ENCODE measurements at regions not wholly inside any gene's neighbourhood (a gene's known extent, or its start where the extent isn't known, plus 50 kb on each side); places are given as distances from the start of the nearest gene placed in this dataset.
A peak's percentile ranks its signal among the peaks of the same experiment; 100 is the strongest.

DNA sequence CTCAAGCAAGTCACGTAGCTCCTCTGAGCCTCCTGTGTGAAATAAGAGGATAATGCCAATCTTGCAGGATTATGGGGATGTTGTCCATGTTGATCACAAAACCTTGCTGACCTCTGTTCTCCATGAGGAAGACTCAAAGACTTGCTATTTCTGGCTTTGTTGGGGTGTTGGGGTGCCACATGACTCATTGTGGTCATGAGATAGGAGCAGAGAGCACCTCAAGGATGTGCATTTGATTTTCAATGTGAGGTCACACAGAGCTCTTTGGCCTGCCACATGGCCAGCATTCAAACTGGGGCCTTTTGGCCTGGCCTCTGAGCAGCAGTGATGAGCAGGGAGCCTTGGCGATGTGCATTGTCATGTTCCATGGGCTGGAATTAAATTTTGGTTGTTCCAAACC lies 380.3 kb downstream of the GADD45G start:
- H3K9me3 Mint-ChIP-seq = peaks cover 3% of the 10 kb centered on the region
- no peak overlapping the region for H3K4me3 Mint-ChIP-seq
- ATAC-seq (no peak), DNase-seq (no peak)
- H3K36me3 Mint-ChIP-seq (ENCODE audit: low read depth) = peaks cover 2% of the 10 kb centered on the region
- peaks cover 48% of the 10 kb centered on the region for H3K4me1 Mint-ChIP-seq
- H3K27me3 Mint-ChIP-seq = peaks cover 13% of the 10 kb centered on the region
- peak overlapping the region; percentile 94 for H3K27ac Mint-ChIP-seq

DNA sequence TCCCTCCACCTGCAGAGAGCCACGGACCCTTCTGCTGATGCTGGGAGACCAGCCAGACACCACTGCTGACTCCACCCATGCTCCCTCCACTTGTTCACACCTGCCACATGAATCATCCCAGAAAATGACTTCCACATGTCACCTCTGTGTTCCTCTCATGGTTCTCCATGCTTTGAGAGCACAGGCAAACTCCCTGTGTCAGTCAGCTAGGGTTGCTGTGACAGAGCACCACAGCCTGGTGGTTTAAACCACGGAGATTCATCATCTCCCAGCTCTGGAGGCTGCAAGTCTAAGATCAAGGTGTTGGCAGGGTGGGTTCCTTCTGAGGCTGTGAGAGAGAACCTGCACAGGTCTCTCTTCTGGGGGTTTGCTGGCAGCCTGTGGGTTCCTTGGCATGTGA lies 381.4 kb downstream of the GADD45G start:
- peaks cover 10% of the 10 kb centered on the region for H3K27me3 Mint-ChIP-seq
- ATAC-seq (peak; percentile 84), DNase-seq (peak; percentile 20)
- H3K9me3 Mint-ChIP-seq = peaks cover 3% of the 10 kb centered on the region
- H3K4me3 Mint-ChIP-seq = no peak overlapping the region
- H3K27ac Mint-ChIP-seq = peak overlapping the region; percentile 9
- H3K36me3 Mint-ChIP-seq (ENCODE audit: low read depth) = peaks cover 2% of the 10 kb centered on the region
- H3K4me1 Mint-ChIP-seq = peaks cover 48% of the 10 kb centered on the region

DNA sequence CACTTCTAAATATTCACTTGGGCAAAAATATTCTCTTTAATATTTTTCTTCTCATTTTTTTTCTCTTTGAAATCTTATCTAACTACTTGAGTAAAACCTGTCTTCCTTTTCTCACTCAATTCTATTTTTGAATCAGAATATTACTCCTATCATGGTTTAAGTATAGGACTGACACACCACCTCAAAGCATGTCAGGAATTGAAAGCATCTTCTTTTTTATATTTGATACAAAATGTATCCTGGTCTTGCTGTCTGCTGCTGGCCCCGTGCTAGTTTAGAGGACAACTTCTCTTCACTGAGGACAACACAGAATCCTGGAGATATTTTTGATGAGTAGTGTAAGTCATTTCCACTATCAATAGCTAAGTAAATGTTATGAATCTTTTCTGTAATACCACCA lies 383.6 kb downstream of the GADD45G start:
- H3K36me3 Mint-ChIP-seq (ENCODE audit: low read depth) = peaks cover 2% of the 10 kb centered on the region
- DNase-seq (no peak), ATAC-seq (no peak)
- peaks cover 3% of the 10 kb centered on the region for H3K9me3 Mint-ChIP-seq
- H3K27ac Mint-ChIP-seq = no peak overlapping the region
- no peak overlapping the region for H3K4me3 Mint-ChIP-seq
- H3K4me1 Mint-ChIP-seq = peaks cover 37% of the 10 kb centered on the region
- H3K27me3 Mint-ChIP-seq = peaks cover 4% of the 10 kb centered on the region

DNA sequence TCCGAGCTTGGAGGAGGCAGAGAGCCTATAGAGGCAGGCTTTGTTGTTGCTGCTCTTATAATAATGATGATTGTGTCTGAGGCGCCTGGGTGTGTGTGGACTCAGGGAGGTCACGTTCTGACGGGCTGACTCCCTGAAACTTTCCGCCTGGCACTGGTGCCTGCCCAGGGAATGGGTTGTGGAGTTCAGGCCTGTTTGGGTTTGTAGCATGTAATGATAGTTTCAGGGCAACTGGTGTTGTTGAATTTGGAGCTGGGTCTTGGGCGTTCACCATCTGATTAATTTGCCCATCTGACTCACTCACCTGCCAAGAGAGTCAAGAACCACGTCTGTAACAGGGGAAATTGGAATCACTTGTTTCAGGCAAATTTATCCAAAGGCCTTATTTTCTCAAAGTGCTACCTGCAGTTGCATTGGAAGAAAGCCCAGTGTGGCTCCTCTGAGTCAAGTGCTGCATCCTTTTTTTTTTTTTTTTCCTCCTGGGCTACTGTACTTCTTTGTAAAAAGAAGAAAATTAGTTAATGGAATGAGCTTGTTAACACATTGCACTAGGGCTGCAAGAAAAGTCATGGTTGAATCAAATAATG lies 386.5 kb downstream of the GADD45G start:
- ATAC-seq = no peak
- Mint-ChIP-seq H3K4me1 (peaks cover 8% of the 10 kb centered on the region), H3K36me3 (ENCODE audit: low read depth) (no peaks in the 10 kb centered on the region)

DNA sequence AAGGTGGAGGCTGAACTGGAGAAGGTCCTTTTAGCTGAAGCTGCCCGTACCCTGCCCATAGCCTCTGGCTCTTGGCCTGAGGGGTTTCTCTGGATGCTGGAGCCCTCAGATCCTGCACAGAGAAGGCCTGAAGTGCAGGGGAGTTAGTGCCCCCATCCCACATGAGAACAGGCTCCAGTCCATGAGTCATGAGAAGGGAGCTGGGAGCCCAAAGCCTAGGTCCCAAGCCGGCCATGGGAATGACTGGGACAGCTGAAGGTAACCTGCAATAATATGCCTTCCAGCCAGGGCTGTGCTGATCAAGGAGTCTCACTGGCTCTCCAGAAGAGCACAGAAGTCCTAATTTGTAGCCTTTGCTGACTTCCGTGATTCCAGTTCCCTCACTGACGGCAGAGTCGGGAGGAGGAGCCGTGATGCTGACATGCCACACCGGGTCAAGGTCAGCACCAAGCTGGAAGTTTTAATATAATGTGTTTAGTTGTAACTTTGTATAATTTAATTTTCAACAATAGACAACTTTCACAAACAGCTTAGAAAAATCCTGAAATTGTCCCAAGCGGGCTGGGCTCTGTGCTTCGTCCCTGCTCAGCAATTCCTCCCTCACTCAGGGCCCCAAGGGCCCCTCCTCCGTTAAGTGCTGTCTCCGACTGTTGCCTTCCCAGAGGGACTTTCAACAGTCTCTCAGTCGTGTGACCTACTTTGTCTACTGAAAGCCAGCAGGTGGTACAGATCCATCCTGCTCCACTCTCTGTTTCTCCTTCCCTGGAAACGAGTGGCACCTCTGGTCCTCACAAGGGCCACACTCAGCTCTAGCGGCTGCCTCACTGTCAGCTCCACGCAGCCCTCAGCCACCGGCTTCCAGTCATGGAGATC lies 387.8 kb downstream of the GADD45G start:
- H3K4me1 Mint-ChIP-seq = peaks cover 9% of the 10 kb centered on the region
- peaks cover 7% of the 10 kb centered on the region for H3K27me3 Mint-ChIP-seq
- H3K27ac Mint-ChIP-seq = no peak overlapping the region
- H3K4me3 Mint-ChIP-seq = no peak overlapping the region
- no peaks in the 10 kb centered on the region for H3K36me3 Mint-ChIP-seq (ENCODE audit: low read depth)
- no peak for ATAC-seq
- no peak for DNase-seq
- no peaks in the 10 kb centered on the region for H3K9me3 Mint-ChIP-seq

More for the DNA sequence above, 386.5 kb downstream of the GADD45G start:
- no peak overlapping the region for H3K27ac Mint-ChIP-seq
- H3K9me3 Mint-ChIP-seq = no peaks in the 10 kb centered on the region
- peaks cover 8% of the 10 kb centered on the region for H3K27me3 Mint-ChIP-seq
- no peak for DNase-seq
- H3K4me3 Mint-ChIP-seq = no peak overlapping the region

DNA sequence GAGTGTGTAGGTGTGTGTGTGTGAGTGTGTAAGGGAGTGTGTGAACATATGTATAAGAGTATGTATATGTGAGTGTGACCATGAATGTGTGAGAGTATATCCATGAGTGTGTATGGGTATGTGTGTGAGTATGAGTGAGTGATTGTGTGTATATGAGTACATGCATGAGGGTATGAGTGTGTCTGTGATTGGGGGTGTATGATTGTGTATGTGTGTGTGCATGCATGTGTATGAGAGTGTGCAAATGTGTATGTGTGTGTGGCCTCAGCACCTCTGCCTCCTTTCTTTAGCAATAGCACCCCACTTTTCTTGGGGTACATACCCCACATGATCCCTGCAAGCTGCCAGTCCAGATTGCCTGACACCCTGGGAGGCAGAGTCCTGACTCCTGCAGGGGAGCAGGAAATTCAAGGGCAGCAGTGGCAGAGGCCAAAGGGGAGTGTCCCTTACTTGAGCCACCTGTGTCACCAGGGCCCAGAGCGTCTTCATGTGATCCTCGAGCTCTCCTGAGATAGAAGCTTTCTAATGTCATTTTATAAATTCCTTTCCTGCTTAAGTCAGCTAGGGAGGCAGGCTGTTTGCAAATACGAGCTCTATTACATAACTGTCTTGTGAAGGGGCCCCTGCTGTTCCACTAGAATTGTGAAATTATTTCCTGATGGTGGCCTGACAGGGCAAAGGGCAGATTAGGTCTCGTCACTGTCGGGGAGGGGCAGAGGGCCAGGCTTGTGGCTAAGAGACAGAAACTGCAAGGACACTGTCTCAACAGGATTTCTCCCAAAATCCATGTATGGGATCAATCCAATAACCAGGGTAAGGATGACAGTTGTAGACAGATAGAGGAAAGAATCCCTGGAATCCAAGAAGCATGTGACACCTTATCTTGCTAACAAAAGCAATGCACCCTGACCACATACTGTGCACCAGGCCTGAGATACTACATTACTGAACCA lies 389.1 kb downstream of the GADD45G start:
- Mint-ChIP-seq H3K27me3 (peaks cover 4% of the 10 kb centered on the region), H3K4me1 (peaks cover 12% of the 10 kb centered on the region), H3K9me3 (no peaks in the 10 kb centered on the region), H3K4me3 (no peak overlapping the region), H3K36me3 (ENCODE audit: low read depth) (no peaks in the 10 kb centered on the region), H3K27ac (no peak overlapping the region)
- ATAC-seq (no peak), DNase-seq (no peak)

DNA sequence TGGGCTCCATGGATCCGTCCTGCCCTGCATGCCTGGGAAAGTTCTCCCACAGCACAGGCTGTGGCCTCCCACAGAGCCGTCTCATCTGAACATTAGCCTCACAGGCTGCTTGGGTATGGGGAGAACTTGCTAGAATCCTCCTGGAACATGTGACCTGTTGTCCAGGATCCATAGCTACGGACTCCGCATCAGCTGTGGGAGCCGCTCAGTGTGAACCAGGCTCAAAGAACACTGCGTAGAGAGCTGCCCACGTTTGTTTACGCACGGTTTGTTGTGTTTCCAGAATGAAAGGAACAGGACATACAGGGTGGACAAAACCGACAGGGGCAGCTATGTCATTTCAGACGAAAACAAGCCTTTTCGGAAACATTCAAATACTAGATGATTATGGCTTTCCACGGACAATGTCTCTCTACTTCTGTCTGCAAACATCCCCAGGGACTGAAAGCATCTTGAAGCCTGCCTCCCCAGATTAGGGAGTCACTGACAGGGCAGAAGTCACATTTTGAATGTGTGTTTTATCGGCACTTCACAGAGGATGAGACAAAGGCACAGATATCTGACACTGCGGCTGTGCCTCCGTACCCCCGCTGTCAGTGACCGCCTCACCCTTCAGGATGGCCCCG lies 390.3 kb downstream of the GADD45G start:
- no peak overlapping the region for H3K27ac Mint-ChIP-seq
- ATAC-seq (no peak), DNase-seq (no peak)
- H3K27me3 Mint-ChIP-seq = peaks cover 4% of the 10 kb centered on the region
- H3K9me3 Mint-ChIP-seq = no peaks in the 10 kb centered on the region
- no peaks in the 10 kb centered on the region for H3K36me3 Mint-ChIP-seq (ENCODE audit: low read depth)
- H3K4me3 Mint-ChIP-seq = no peak overlapping the region
- peaks cover 23% of the 10 kb centered on the region for H3K4me1 Mint-ChIP-seq

DNA sequence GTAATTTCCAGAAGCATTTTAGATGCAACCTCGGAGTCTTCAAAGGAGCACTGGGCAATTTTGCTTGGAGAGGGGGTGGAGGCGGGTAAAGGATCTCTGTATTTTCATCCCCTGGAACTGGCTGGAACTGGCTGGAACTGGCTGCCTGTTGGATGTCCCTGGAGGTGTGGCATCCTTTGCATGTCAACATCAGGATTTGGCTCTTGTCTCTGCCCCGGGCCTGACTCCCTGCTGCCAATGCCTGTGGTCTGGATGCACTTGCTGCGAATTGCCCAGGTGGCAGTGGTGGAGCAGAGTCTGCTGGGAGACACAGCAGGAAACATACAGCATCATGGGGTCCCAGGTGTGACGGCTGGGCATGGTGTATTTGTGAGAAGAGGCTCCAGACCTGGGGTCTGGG lies 391.3 kb downstream of the GADD45G start:
- Mint-ChIP-seq H3K9me3 (no peaks in the 10 kb centered on the region), H3K4me1 (peaks cover 33% of the 10 kb centered on the region), H3K27ac (no peak overlapping the region), H3K36me3 (ENCODE audit: low read depth) (no peaks in the 10 kb centered on the region), H3K4me3 (no peak overlapping the region), H3K27me3 (peaks cover 4% of the 10 kb centered on the region)
- ATAC-seq (no peak), DNase-seq (no peak)

DNA sequence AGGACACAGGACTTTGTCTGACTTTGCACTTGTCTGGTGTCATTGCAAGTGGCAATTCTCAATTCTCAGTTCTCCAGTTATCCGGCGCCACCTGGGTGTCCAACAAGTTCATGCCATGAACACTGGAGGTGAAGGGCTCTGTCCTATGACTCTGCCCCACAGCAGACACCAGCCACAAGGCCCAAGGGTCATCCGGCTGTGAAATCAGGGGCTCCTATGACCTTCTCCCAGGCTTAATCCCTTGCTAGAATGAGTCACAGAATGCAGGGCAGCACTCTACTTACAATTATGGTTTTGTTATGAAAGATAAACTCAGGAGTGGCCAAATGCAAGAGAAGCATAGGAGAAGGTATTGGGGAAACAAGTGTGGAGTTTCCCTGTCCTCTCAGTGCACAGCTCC lies 392.0 kb downstream of the GADD45G start:
- no peak overlapping the region for H3K4me3 Mint-ChIP-seq
- H3K36me3 Mint-ChIP-seq (ENCODE audit: low read depth) = no peaks in the 10 kb centered on the region
- H3K4me1 Mint-ChIP-seq = peaks cover 37% of the 10 kb centered on the region
- DNase-seq = no peak
- H3K9me3 Mint-ChIP-seq = no peaks in the 10 kb centered on the region
- no peak for ATAC-seq
- H3K27ac Mint-ChIP-seq = no peak overlapping the region
- H3K27me3 Mint-ChIP-seq = peaks cover 4% of the 10 kb centered on the region

DNA sequence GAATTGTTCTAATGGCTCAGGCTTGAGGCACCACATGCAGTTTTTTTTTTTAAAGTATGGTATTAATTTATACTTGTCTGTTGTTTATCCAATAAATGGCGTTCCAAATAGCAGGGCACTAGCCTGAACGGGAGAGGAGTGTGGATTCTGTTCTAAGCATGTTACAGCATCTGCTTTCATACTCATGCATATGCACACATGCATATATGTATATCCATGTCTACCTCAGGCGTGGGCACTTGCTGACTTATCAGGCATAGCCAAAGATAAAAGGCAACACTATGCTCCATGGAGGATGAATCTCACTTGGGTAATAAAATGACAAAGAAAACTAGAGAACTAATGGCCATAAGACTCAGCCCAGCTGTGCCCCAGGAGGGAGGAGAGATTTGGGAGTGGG lies 393.8 kb downstream of the GADD45G start:
- Mint-ChIP-seq H3K27me3 (peaks cover 4% of the 10 kb centered on the region), H3K4me3 (peak overlapping the region; percentile 39), H3K36me3 (ENCODE audit: low read depth) (no peaks in the 10 kb centered on the region), H3K27ac (peak overlapping the region; percentile 54), H3K9me3 (no peaks in the 10 kb centered on the region), H3K4me1 (peaks cover 38% of the 10 kb centered on the region)
- ATAC-seq (no peak), DNase-seq (no peak)

DNA sequence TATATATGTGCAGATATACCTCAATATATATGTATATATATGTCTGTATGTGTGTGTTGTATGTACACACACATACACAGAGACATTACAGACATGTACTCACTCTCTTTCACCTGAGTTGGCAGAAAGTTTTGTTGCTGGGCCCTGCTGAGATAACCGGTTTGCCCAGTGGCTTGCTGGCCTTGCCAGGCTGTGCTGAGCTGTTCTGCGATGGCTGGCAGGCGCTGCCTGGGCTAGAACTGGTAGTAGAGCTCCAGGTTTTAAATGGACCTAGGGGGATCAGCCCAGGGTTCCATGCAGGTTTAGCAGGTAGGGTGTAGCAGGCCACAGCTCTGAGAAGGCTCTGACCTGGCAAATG lies 394.3 kb downstream of the GADD45G start:
- no peak for ATAC-seq
- Mint-ChIP-seq H3K27me3 (peaks cover 4% of the 10 kb centered on the region), H3K27ac (peak overlapping the region; percentile 54), H3K9me3 (no peaks in the 10 kb centered on the region), H3K36me3 (ENCODE audit: low read depth) (no peaks in the 10 kb centered on the region), H3K4me3 (peak overlapping the region; percentile 63), H3K4me1 (peaks cover 38% of the 10 kb centered on the region)
- DNase-seq = no peak

DNA sequence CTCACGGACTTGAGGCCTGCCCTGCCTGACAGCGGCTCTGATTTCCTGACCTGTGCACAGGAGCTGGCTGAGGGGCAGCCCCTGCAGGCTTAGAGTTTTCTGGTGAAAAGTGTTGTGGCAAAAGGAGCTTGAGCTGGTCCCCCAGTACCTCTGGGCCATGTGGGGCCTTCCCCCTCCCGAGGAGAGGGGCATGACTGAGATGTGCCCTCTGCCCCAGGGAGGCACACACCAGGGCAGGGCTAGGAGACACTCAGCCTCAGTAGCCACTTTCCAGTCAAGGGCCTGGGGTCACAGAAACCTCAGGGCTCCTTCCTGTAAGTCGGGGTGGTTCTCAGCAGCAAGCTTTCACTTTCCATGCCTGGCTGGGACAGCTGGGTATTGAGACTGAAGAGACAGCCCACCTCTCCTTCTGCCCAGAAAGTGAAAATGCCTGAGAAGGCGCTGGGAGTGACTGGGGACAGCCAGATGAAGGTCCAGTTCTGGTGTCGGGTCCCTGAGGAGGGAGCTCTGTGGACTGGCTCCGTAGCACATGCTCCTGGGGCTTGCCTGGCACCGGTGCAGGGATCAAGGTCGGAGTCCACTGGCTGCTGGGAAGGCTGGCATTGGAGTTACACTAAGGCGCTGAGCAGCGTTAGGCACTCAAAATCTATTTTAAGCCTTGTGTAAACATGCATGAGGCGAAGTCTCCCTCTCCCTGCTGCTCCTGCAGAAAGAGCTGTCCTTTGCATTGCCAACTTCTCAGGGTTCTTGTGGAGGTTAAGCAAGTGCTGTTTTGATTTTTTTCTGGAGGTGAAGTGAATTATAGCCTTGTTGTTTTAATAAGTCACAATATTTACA lies 394.9 kb downstream of the GADD45G start:
- peak; percentile 89 for ATAC-seq
- Mint-ChIP-seq H3K36me3 (ENCODE audit: low read depth) (no peaks in the 10 kb centered on the region), H3K4me3 (peak overlapping the region; percentile 63), H3K27ac (peak overlapping the region; percentile 54), H3K27me3 (peaks cover 4% of the 10 kb centered on the region), H3K4me1 (peaks cover 38% of the 10 kb centered on the region), H3K9me3 (no peaks in the 10 kb centered on the region)
- DNase-seq = peak; percentile 68

DNA sequence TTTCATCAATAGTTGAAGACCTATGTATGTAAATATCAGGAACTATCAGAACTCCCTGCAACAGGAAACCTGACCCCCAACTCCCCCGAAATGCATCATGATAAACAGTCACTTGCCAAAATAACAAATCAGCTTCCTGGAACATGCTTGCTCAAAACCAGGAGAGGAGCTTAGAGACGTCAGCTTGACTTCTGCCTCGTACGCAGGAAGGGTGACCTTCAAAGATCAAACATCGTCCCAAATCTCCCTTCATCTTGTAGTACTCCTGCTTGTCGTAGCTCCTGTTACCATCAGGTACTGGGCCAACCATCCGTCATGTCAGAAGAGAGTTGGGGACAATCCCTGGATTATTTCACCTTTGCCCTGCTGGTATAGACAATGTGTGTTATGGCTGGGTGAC lies 396.1 kb downstream of the GADD45G start:
- no peak for DNase-seq
- Mint-ChIP-seq H3K36me3 (ENCODE audit: low read depth) (no peaks in the 10 kb centered on the region), H3K4me1 (peaks cover 38% of the 10 kb centered on the region), H3K27me3 (no peaks in the 10 kb centered on the region), H3K4me3 (no peak overlapping the region), H3K27ac (peak overlapping the region; percentile 54), H3K9me3 (no peaks in the 10 kb centered on the region)
- ATAC-seq = no peak

Measured in activated naive CD8-positive, alpha-beta T cell treated with anti-CD3 and anti-CD28 coated beads, Interleukin-2, amount 50 U/mL, for 24 hours (primary cell).